SK-MEL-5 (cell line): ENCODE measurements at regions not wholly inside any gene's neighbourhood (a gene's known extent, or its start where the extent isn't known, plus 50 kb on each side); places are given as distances from the start of the nearest gene placed in this dataset.

ENCODE experiments used
- DNase-seq: peaks from one replicate; pipeline ENCODE4 v3.0.0-alpha.2; 2016; ENCODE audit warnings: low read depth, low spot score
- in situ Hi-C: cut with HindIII; loops from 2 replicates; pipeline ENCODE4 v1.10.0; 2016; ENCODE audit warnings: low sequenced_read_pairs, high pct_unique_total_duplicates, low pct_unique_long_range_greater_than_20kb

DNA sequence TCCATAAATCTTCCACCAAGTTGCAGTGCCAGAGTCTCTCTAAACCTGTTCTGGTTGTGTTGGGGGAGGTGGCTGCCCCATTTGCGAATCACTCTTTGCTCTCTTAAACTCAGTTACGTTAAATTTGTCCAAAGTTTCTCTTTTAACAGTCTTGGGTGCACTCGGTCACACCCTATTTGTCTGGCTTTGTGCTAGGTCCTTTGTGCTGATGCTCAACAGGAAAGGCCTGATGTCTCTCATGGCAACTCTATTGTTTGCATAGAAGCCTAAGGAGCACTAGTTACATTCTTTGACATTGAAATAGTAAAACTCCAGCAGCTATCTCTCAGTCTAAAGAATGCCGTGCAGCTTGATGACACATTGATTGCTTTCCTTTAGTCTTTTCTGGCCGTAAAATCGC is 105.1 kb downstream of the TRMT11 start:
- DNase-seq: no peak
- in situ Hi-C loops: no loop called here

DNA sequence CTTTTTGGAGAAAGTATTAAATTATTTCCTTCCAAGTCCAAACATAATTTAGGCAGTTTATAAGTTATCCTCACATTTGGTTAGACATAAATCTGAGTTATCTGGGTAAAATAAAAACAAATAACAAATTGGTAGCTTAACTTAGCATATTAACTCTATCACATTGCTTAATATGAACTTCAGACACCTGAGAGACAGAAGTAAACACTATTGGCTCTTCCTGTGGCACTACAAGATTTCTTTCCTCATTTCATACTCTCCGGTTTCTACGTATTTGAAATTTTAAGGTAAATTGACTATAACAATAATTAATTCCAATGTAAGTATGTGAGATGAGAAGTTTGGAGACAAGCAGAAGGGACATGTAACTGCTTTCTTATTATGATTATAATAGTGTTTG is 106.8 kb downstream of the TRMT11 start:
- no peak for DNase-seq
- in situ Hi-C loops: no loop called here

DNA sequence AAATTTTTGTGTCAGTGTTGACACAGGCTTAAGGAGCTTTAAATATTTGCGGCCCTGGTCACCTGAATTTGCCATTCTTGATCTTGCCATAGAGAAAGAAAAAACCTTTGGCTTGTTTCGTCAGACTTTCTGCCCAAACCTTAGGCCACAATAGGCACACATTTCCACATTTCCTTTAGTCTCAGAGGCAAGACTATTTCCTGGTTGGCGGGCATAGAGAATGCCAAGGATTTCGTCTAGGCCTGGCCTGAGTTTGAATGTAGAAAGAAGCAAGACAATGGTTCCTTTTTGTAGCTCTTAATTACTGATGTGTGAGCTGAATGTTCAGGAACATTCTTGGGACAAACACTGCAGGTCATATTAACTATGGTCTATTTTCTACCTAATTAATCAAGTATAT is 108.1 kb downstream of the TRMT11 start:
- no peak for DNase-seq
- in situ Hi-C loops: no loop called here

DNA sequence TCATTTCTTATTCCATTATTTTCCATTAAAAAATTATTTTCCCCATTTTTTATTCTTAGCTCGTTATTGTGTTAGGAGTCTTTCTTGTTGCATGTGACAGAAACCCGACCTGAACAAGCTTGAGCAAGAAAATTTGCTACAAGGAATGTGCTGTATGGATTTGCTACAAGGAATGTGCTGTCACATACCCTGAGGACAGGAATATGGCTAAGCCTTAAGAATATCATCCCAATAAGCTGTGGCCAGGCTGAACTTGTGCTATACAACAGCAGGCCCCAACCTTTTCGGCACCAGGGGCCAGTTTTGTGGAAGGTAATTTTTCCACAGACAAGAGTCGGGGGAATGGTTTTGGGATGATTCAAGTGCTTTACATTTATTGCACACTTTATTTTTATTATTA is 114.0 kb downstream of the TRMT11 start:
- in situ Hi-C loops: no loop called here
- no peak for DNase-seq

DNA sequence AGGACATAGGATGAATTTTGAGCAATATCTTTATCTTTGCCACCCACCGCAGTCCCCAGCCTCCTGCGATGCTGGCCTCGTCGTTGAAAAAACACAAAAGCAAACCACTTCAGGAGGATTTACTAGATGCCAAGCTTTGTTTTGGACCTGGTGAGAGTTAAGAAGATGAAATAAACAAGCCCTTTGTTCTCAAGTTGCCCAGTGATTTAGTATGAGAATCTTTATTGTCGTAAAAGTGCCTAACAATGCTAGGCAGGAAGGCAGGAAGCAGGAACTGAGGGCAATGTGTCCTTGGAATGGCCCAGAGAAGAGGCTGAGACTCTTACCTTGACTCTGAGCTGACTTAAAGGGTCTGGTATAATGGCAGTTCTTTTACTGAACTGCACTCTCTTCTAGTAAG is 116.0 kb downstream of the TRMT11 start:
- in situ Hi-C loops: no loop called here
- no peak for DNase-seq

DNA sequence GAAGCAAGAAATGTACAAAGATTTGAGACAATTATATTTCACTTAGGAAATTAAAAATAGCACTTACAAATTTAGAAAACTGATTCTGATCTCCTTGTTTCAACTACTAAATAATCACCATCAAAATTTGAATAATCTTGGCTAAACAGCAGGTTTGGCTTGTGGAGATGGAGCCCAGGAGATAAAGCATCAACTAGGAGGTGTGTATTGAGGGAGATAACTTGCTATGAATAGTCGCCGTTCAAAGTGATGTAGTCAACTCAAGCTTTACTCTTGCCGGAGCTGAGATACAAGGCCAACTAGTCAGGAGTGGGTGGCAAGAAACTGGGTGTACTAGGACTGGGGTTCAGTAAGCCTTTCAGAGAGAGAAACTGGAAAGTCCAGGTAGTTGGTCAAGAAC is 117.7 kb downstream of the TRMT11 start:
- DNase-seq: no peak
- in situ Hi-C loops: no loop called here

DNA sequence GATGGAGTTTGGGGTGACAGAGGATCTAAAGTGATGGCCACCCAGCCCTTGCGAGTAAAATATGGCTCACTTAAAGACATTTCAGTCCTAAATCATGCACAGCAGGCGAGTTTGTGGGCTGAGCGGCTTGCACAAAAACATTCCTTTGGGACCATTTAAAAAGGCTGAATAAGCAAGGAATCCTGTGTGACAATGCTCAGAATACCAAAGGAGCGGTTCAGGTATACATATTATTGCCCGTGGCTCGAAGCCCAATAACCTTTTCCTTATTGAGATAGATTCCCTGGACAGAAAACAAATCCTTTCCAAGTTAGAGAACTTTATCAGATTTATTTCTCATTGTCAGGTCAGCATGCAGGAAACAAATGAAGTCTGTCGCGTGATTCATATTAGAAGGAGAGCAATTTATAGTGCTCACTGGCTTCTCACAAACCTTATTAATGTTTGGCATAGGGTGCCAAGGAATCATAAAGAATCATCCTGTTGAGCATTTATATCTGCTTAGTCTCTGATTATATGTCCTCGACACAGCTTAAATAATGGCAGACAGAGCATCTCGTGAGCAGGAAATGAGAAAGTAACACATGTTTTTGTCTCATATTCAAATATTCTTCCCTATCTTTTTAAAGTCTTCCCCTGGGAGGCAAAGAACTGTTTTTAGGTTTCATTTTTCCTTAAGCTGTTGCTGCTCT is 121.3 kb downstream of the TRMT11 start:
- in situ Hi-C loops: no loop called here
- no peak for DNase-seq

DNA sequence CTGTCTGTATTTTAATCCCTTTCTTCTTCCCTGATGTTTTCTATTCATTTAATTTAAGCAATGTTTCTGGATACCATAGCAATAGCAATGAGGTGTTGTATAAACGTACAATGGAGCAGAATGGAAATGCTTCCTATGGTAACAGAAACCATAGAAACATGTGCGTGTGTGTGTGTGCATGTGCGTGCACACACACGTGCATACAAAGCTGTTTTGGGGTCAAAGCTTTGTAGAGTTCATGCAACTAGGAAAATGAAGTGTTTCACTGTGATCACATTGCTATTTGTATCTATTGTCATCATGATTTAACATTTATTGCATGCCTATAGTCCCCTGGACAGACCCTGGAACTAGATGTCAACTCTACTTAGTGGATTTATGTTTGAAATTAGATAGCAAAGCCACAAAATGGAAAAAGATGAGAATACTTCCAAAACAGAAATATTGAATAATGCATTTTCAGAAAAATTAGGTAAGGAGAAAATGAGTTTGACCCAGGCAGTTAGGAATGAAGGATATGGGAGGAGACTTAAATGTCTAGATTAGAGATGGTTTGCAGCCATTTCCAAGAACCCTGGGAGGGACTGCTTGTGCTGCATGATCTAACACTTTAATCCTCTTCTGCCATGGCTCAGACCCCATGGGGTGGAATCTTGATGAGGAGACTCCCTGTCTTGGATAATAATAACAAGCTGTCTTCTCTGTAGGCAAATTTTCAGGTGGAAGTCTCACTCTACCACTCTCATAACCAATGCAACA is 124.4 kb downstream of the TRMT11 start:
- DNase-seq: no peak
- in situ Hi-C loops: no loop called here

DNA sequence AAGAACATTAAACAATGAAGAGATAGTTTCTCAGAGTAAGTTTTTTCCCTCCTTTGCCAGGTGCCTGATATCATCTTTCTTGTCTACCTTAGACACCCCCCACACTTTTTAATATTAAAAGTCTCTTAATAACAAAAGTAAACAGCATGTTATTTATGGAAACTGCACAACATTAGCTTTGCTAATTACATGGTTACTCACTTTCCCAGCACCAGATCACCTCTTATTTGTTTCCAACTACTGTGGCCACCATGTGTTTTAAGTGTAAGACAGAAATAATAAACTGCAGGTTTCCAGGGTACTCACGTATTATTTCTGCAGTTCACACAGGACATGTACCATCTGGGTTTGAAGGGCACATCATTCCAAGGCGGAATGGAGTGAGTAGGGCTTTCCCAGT is 125.0 kb downstream of the TRMT11 start:
- in situ Hi-C loops: no loop called here
- DNase-seq: no peak

DNA sequence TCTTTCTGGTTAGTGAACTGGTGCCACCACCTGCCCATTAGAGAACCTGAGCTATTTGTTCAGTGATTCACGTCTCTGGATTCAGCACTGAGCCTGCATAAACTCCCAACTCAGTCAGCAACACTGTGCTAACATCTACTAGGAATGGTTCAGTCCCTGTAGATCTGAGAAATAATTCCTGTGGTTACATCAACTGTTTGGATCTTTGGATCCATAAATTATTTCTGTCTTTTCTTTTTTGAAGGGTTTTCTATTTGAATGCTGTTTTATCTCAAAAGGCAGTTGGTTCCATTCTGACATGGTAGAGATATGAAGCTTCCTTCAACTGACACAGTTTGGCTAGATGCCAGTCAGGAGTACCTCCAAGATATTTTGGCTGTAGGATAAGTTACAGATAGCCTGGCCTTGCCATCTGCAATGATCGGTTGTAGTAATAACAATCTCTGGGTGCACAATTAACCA is 125.9 kb downstream of the TRMT11 start:
- DNase-seq: no peak
- in situ Hi-C loops: no loop called here

DNA sequence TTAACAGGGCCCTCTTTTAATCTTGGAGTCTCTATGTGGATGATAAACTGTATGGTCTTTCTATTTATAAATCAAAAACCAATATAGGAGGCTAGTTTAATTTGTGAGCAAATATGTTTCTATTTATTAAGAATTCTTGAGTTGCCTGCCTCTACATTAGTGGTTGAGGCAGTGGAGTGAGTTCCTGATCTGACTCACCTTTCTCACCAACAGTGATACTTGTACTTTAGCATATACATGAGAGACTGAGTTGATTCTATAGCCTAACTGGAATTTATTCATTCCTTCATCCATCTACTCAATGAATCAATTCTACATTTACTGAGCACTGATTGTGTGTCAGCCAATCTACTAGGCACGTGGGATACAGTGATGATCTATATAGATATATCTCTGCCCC is 126.9 kb downstream of the TRMT11 start:
- in situ Hi-C loops: no loop called here
- no peak for DNase-seq

DNA sequence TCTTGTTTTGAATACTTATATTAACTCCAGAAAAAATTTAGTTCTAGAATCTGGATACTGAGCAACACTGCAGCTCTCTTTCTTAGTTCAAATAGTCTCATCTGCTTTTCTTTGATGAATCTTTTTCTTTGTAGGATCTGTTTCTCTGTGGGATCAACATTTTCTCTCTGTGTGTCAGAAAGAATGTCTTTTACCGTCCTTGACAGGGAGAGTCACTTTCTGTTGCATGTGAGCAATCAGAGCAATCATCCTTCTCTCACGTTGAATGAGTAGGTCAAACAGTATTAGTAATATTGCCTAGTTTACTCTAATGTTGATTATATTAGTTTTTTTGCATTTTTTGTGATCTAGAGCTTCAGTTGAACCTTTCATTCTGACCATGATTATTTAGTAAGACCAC is 130.9 kb downstream of the TRMT11 start:
- DNase-seq: no peak
- in situ Hi-C loops: no loop called here

DNA sequence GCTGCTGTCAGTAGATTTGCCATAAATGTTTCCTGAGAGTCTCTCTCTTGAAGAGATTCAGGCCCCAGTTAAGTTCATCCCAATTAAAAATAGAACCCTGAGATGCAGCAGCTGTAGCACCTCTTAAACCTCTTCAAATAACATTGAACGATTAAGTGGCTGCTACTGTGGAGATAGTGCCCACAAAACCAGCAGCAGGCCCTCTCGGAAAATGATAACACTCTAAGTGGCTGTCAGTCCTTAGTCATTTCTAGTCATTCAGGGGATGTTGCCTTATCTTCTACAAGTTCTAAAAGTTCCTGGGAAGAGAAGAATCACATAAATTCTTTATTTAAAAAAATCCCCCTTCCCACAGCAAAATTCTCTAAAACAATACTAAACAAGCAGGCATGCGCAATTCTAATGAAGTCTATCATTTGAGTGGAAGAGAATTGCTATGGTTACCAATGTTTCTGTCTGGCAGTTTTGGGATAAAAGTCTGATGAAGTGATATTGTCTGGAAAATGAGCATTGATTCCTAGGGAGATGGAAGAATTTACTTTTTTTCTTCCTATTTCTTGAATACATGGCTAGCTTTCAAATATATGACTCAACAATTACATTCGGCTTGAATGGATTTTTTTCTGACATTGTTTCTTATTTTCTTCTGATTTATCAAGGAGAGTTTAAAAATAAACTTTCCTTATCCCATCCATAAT is 131.9 kb downstream of the TRMT11 start:
- in situ Hi-C loops: no loop called here
- DNase-seq: no peak

DNA sequence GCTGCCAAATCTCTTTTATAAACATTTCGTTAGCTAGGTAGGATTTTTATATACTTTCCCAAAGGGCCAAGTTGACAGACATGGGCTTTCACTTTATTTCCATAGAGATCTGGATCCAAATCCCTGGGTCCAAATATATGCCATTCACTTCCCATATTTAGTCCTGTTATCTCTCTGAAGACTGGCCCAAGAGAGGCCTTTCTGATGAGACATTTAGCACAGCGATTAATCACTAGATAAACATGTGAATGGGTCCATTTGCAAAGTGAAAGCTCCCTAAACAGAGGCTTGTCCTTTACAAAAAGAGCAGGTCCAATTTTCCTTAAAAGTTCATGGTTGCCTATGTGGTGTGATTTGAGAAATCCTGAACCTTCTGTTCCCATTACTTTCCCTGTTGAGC is 132.6 kb downstream of the TRMT11 start:
- in situ Hi-C loops: no loop called here
- DNase-seq: no peak

DNA sequence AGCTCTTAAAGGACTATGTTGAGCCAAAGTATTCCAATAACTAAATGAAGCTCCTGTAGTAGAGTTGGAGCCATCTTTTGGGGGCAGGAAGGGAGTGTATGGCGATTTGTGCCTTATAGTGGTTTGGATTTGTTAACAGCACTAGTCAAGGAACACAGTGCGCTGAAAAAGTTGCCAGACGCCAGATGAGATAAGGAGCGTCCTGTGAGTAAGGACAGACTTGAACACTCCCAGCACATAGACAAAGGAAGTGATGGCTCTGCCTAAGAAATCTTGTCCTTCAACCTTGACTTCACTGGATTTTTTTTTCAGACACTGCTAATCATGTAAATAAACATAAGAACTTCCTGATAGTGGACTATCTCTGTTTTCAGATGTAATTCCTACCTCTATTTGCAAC is 136.9 kb downstream of the TRMT11 start:
- in situ Hi-C loops: no loop called here
- DNase-seq: no peak

DNA sequence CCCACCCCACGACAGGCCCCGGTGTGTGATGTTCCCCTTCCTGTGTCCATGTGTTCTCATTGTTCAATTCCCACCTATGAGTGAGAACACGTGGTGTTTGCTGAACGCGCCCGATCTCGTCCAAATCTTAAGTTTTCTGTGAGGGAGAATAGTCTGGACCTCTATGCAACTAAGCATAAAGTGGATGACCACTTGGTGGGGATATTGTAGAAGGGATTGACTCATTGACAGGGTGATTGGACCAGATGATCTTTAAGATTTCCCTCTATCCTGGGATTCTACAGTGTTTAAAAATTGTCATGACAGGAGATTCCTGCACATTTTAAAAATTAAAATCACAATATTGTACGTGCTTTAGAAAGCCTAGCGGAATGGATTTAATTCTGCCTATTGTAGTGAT is 141.3 kb downstream of the TRMT11 start:
- DNase-seq: peak; percentile 41

DNA sequence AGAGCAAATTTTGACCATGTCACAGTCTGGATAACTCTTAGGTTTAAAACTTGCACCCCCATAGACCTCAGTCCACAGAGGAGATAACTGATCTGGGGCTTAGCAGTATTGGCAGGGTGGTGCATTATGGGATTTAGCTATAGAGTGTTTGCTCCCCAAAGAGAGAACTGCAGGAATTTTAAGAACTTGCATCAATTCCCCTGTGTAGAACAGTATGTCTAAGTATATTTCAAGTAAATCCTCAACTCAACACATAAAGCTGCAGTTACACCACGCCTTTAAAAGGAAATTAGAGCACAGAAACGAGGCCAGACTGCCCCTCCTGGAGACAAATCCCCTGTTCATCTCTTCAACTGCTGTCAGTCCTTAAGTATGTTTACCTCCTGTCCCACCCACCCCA is 144.9 kb downstream of the TRMT11 start:
- in situ Hi-C loops: no loop called here

More for the DNA sequence above, 141.3 kb downstream of the TRMT11 start:
- in situ Hi-C loops: no loop called here

DNA sequence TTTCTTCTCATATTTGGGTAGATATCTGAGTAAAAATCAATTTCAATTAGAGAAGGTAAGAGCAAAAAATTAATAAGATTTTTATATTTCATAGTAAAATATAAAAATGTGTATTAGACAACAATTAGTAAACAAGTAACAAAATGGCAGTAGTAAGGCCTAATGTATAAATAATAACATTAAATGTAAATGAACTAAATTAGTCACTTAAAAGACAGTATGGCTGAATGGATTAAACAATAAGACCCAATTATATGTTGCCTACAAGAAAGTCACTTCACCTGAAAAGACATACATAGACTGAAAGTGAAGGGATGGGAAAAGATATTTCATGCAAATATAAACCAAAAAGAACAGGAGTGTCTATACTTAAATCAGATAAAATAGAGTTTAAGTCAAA is 147.6 kb downstream of the TRMT11 start:
- no peak for DNase-seq
- in situ Hi-C loops: no loop called here

More for the DNA sequence above, 144.9 kb downstream of the TRMT11 start:
- no peak for DNase-seq

DNA sequence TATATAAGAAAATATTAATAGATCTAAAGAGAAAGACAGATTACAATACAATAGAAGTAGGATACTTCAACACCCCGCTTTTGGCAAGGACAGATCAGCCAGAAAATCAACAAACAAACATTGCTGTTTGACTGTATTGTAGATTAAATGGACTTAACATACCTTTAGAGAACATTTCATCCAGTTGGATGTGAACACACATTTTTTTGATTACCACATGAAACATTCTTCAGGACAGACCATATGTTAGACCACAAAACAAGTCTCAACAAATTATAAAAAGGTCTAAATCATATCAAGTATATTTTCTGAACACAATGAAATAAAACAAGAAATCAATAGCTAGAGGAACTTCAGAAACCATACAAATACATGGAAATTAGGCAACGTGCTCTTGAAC is 148.2 kb downstream of the TRMT11 start:
- in situ Hi-C loops: no loop called here
- DNase-seq: no peak
